ENCODE measurements at regions not wholly inside any gene's neighbourhood (a gene's known extent, or its start where the extent isn't known, plus 50 kb on each side); places are given as distances from the start of the nearest gene placed in this dataset.

DNA sequence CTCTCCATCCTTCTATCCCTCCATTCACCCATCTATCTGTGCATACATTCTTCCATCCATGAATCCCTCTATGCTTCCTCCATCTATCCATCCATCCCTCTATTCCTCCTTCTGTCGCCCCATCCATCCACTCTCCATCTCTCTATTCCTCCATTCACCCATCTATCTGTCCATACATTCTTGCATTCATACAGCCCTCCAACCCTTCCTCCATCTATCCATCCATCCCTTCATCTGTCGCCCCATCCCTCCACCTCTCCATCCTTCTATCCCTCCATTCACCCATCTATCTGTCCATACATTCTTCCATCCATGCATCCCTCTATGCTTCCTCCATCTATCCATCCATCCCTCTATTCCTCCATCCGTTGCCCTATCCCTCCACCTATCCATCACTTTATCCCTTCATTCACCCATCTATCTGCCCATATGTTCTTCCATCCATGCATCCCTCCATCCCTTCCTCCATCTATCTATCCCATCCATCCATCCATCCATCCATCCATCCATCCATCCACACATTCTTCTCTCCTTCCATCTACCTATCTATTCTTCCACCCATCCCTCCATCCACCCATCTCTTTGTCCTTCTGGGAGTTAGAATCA lies 272.5 kb upstream of the TNRC6C start:
- TF ChIP-seq, protein P1, sequence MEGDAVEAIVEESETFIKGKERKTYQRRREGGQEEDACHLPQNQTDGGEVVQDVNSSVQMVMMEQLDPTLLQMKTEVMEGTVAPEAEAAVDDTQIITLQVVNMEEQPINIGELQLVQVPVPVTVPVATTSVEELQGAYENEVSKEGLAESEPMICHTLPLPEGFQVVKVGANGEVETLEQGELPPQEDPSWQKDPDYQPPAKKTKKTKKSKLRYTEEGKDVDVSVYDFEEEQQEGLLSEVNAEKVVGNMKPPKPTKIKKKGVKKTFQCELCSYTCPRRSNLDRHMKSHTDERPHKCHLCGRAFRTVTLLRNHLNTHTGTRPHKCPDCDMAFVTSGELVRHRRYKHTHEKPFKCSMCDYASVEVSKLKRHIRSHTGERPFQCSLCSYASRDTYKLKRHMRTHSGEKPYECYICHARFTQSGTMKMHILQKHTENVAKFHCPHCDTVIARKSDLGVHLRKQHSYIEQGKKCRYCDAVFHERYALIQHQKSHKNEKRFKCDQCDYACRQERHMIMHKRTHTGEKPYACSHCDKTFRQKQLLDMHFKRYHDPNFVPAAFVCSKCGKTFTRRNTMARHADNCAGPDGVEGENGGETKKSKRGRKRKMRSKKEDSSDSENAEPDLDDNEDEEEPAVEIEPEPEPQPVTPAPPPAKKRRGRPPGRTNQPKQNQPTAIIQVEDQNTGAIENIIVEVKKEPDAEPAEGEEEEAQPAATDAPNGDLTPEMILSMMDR (conservative IDR thresholded peaks at IDR 0.05 in 1 of 2, IDR thresholded peaks at IDR 0.05 in 1 of 2; ENCODE audit: low read depth in 1 of 2, low read length in 2 of 2), result no peak
- TF ChIP-seq EZH2 (IDR thresholded peaks at IDR 0.05; ENCODE audit: low read length, missing control alignments), result no peak
